ENCODE measurements at regions not wholly inside any gene's neighbourhood (a gene's known extent, or its start where the extent isn't known, plus 50 kb on each side); places are given as distances from the start of the nearest gene placed in this dataset.

DNA sequence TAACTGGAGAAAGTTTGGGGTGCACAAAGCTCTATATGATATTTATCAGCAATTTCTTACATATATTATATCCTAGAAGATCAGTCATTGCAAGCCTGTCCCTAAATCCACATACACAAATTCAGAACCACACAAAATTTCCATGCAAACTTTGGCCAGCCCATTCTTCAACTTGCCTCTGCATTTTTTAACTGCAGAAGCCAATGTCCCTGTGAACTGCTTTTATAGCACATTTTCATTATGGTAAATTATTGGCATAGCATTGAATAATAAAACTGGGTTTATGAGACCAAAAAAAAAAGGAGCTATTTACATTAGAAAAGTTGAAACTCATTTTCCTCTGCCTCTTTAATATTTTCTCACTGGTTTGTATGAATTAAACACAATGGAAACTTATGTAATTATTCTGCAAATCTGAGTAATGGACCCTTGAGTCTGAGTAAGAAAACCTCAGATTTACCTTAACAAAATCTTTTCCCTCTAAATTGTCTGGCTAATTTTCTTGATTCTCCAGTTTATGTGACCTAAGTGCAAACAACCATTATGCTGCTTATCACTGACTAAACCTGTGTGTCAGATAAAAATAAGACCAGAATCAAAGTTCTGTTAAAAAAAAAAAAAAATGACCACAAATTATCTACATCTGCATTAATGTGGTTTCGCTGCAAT, 398.9 kb downstream of the EFNA5 start:
- in situ Hi-C loops (cut with HindIII; ENCODE audit: low pct_ligation_motif_present, low sequenced_read_pairs): no loop called here
- Histone ChIP-seq H3K27me3 (replicated peaks) (no peaks in the 10 kb centered on the region), H3K4me3 (ENCODE audit: low read depth, low read length) (no peak overlapping the region), H3K27ac (no peak overlapping the region), H3K36me3 (replicated peaks) (no peaks in the 10 kb centered on the region)
- no peak for DNase-seq
- TF ChIP-seq, protein P1, sequence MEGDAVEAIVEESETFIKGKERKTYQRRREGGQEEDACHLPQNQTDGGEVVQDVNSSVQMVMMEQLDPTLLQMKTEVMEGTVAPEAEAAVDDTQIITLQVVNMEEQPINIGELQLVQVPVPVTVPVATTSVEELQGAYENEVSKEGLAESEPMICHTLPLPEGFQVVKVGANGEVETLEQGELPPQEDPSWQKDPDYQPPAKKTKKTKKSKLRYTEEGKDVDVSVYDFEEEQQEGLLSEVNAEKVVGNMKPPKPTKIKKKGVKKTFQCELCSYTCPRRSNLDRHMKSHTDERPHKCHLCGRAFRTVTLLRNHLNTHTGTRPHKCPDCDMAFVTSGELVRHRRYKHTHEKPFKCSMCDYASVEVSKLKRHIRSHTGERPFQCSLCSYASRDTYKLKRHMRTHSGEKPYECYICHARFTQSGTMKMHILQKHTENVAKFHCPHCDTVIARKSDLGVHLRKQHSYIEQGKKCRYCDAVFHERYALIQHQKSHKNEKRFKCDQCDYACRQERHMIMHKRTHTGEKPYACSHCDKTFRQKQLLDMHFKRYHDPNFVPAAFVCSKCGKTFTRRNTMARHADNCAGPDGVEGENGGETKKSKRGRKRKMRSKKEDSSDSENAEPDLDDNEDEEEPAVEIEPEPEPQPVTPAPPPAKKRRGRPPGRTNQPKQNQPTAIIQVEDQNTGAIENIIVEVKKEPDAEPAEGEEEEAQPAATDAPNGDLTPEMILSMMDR (IDR thresholded peaks at IDR 0.05; ENCODE audit: low read depth, low read length, missing control alignments): no peak

GRCh38 chr5:107270561-107270960, 400.2 kb downstream of the EFNA5 start:
- no peaks in the 10 kb centered on the region for H3K27me3 ChIP-seq (replicated peaks)
- DNase-seq: no peak
- H3K27ac ChIP-seq: no peak overlapping the region
- H3K36me3 ChIP-seq (replicated peaks): no peaks in the 10 kb centered on the region
- no peak overlapping the region for H3K4me3 ChIP-seq (ENCODE audit: low read depth, low read length)
- TF ChIP-seq, protein P1 (IDR thresholded peaks at IDR 0.05; ENCODE audit: low read depth, low read length, missing control alignments): no peak
- in situ Hi-C loops (cut with HindIII; ENCODE audit: low pct_ligation_motif_present, low sequenced_read_pairs): no loop called here

- no peaks in the 10 kb centered on the region for H3K27me3 ChIP-seq (replicated peaks)
- H3K4me3 ChIP-seq (ENCODE audit: low read depth, low read length): no peak overlapping the region
- TF ChIP-seq, protein P1 (IDR thresholded peaks at IDR 0.05; ENCODE audit: low read depth, low read length, missing control alignments): no peak
- no peak overlapping the region for H3K27ac ChIP-seq
- no peaks in the 10 kb centered on the region for H3K36me3 ChIP-seq (replicated peaks)
- in situ Hi-C loops (cut with HindIII; ENCODE audit: low pct_ligation_motif_present, low sequenced_read_pairs): no loop called here
- no peak for DNase-seq
Observed at GRCh38 chr5:107269678-107270077, 401.1 kb downstream of the EFNA5 start.

- TF ChIP-seq, protein P1 (IDR thresholded peaks at IDR 0.05; ENCODE audit: low read depth, low read length, missing control alignments): no peak
- Histone ChIP-seq H3K36me3 (replicated peaks) (no peaks in the 10 kb centered on the region), H3K27ac (no peak overlapping the region), H3K27me3 (replicated peaks) (no peaks in the 10 kb centered on the region), H3K4me3 (ENCODE audit: low read depth, low read length) (no peak overlapping the region)
- DNase-seq: no peak
- in situ Hi-C loops (cut with HindIII; ENCODE audit: low pct_ligation_motif_present, low sequenced_read_pairs): no loop called here
Observed at GRCh38 chr5:107269256-107269655, 401.5 kb downstream of the EFNA5 start.

DNA sequence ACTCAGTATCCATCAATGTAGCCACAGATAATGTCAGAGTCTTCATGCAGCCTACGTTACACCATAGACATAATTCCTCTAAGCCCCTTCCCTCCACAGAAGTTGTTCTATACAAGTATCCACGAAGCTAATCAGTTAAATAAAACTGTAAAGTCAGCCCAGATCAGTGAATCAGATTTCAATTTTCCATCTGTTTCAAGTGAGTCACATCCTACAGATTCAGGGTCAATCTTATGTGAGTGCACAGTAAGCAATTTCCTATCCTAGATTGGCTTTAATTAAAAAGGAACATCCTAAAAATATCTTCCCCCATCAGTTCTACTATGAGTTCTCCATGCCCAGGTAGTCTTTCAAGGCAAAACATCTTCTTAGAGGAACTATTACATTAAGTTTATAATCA, 402.5 kb downstream of the EFNA5 start:
- TF ChIP-seq, protein P1 (IDR thresholded peaks at IDR 0.05; ENCODE audit: low read depth, low read length, missing control alignments): no peak
- in situ Hi-C loops (cut with HindIII; ENCODE audit: low pct_ligation_motif_present, low sequenced_read_pairs): no loop called here
- Histone ChIP-seq H3K27me3 (replicated peaks) (no peaks in the 10 kb centered on the region), H3K27ac (no peak overlapping the region), H3K4me3 (ENCODE audit: low read depth, low read length) (no peak overlapping the region), H3K36me3 (replicated peaks) (no peaks in the 10 kb centered on the region)
- DNase-seq: no peak

DNA sequence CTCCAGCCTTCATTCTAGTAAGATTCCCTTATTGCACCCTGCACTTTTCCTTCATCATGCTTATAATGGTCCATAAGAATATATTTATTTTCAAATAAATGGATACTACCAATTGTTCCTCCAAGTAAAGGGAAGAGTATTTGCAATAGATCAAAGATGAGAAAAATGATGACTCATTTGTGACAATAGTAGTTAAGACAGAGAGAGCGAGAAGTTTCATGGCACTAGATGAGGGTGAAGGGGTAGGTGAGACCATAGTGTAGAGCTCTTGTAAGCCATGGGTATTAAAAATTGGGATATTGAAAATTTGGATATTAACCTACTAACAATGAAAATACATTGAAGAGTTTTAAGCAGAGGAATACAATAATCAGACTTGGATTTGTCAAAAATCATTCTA, 404.6 kb downstream of the EFNA5 start:
- DNase-seq: no peak
- Histone ChIP-seq H3K36me3 (replicated peaks) (no peaks in the 10 kb centered on the region), H3K27me3 (replicated peaks) (no peaks in the 10 kb centered on the region), H3K27ac (no peak overlapping the region), H3K4me3 (ENCODE audit: low read depth, low read length) (no peak overlapping the region)
- TF ChIP-seq, protein P1 (IDR thresholded peaks at IDR 0.05; ENCODE audit: low read depth, low read length, missing control alignments): no peak
- in situ Hi-C loops (cut with HindIII; ENCODE audit: low pct_ligation_motif_present, low sequenced_read_pairs): no loop called here
